ENCODE measurements at regions not wholly inside any gene's neighbourhood (a gene's known extent, or its start where the extent isn't known, plus 50 kb on each side); places are given as distances from the start of the nearest gene placed in this dataset.

DNA sequence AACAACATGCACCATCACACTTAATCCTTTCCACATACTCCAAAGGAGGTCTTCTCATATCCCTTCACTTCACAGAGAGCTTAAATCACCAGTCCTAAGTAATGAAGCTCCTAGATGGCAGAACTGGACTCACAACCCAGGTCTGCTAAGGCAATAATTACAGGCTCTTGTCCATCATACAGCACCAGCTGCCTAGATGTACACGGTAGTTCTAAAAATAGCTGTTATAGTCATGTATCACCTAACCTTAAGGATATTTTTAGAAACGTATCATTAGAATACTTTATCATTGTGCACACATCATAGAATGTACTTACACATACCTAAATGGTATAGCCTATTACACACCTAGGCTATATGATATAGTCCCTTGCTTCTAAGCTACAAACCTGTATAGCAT is 644.6 kb upstream of the RGMB start:
- no peak overlapping the region for H4K8ac ChIP-seq (ENCODE audit: low read depth in 2 of 2, low read length in 2 of 2)
- DNase-seq (no peak), ATAC-seq (ENCODE audit: low read depth) (no peak)
- no peaks in the 10 kb centered on the region for H3K79me1 ChIP-seq (ENCODE audit: low read depth in 1 of 2, low read length in 2 of 2)
- H3K18ac ChIP-seq (ENCODE audit: low read depth, low read length): no peak overlapping the region
- TF ChIP-seq RAD21 (IDR thresholded peaks at IDR 0.05; ENCODE audit: low read length) (no peak), RCOR1 (IDR thresholded peaks at IDR 0.05; ENCODE audit: insufficient replicate concordance, low read length) (no peak), BHLHE40 (IDR thresholded peaks at IDR 0.05; ENCODE audit: low read depth, low read length) (no peak), RFX5 (IDR thresholded peaks at IDR 0.05; ENCODE audit: low read depth, low read length) (no peak), FOS (IDR thresholded peaks at IDR 0.05; ENCODE audit: low read depth, low read length) (no peak), NFE2L2 (IDR thresholded peaks at IDR 0.05; ENCODE audit: low read depth, low read length) (no peak)
- TF ChIP-seq, protein P1, sequence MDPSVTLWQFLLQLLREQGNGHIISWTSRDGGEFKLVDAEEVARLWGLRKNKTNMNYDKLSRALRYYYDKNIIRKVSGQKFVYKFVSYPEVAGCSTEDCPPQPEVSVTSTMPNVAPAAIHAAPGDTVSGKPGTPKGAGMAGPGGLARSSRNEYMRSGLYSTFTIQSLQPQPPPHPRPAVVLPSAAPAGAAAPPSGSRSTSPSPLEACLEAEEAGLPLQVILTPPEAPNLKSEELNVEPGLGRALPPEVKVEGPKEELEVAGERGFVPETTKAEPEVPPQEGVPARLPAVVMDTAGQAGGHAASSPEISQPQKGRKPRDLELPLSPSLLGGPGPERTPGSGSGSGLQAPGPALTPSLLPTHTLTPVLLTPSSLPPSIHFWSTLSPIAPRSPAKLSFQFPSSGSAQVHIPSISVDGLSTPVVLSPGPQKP (IDR thresholded peaks at IDR 0.05; ENCODE audit: borderline replicate concordance, low read depth, low read length): no peak
- H4K91ac ChIP-seq (ENCODE audit: insufficient read depth, low read depth, low read length): no peak overlapping the region
- H2AK5ac ChIP-seq (ENCODE audit: low read depth, low read length): no peak overlapping the region
- H3K36me3 ChIP-seq (ENCODE audit: control insufficient read depth, insufficient read depth, low read length): no peaks in the 10 kb centered on the region
- H2AK9ac ChIP-seq (replicated peaks; ENCODE audit: low read depth, low read length, poor library complexity): no peak overlapping the region
- WGBS, 2 experiments (ENCODE audit: extremely low coverage in 2 of 2, insufficient read length in 1 of 2): no CpG with 5 or more reads among the region's 2 CpGs
- no peaks in the 10 kb centered on the region for H4K20me1 ChIP-seq (ENCODE audit: insufficient read depth, low read length)
- no peak overlapping the region for H2AFZ ChIP-seq (replicated peaks; ENCODE audit: low read length, poor library complexity)
- no peak overlapping the region for H3K4me2 ChIP-seq (ENCODE audit: low read depth, low read length)
- H2BK20ac ChIP-seq (ENCODE audit: low read depth, low read length): no peak overlapping the region
- in situ Hi-C loops (cut with MboI; ENCODE audit: low sequenced_read_pairs): no loop called here
- H3K9ac ChIP-seq (ENCODE audit: low read depth, low read length): no peak overlapping the region
- no peak overlapping the region for H2BK120ac ChIP-seq (ENCODE audit: low read depth, low read length)
- no TSS peak for BruUV-seq (replicated peaks)
- no peak overlapping the region for H4K5ac ChIP-seq (ENCODE audit: low read depth, low read length)
- H2BK15ac ChIP-seq (ENCODE audit: low read depth, low read length): no peak overlapping the region
- ChIA-PET CTCF (interaction anchor here (1.1 kb wide), 1 partner anchor 18 kb away, joined by 6 read pairs; no protein-coding TSS in a partner anchor), POLR2A (ENCODE audit: unreplicated experiment) (no interaction called here)
- H3K23ac ChIP-seq (ENCODE audit: low read depth, low read length): no peak overlapping the region
- no peaks in the 10 kb centered on the region for H3K9me3 ChIP-seq (ENCODE audit: control insufficient read depth, insufficient read depth, low read length)
- no peak overlapping the region for H2BK5ac ChIP-seq (ENCODE audit: low read depth, low read length, poor library complexity, severe bottlenecking)
- intact Hi-C loops (cut with micrococcal nuclease): no loop called here
- H3K56ac ChIP-seq (ENCODE audit: extremely low read depth, insufficient read depth, low read length): no peak overlapping the region
- H3K14ac ChIP-seq (replicated peaks; ENCODE audit: low read depth, low read length): no peak overlapping the region
- H3K27ac ChIP-seq (ENCODE audit: insufficient read depth, low read length): no peak overlapping the region
- no peaks in the 10 kb centered on the region for H3K27me3 ChIP-seq (ENCODE audit: control insufficient read depth, insufficient read depth, low read length)
- H3K9me1 ChIP-seq (ENCODE audit: insufficient read depth, low read length): peaks cover 2% of the 10 kb centered on the region; the same call in 1 of the 2 replicates
- H3K4ac ChIP-seq (ENCODE audit: low read depth, low read length): no peak overlapping the region
- dilution Hi-C loops (cut with HindIII; ENCODE audit: low sequenced_read_pairs, unreplicated experiment): no loop called here
- H3K4me1 ChIP-seq (ENCODE audit: control insufficient read depth, insufficient read depth, low read length): no peaks in the 10 kb centered on the region; the same call in 1 of the 2 replicates
- H3K4me3 ChIP-seq (ENCODE audit: insufficient read depth, low read depth, low read length): no peak overlapping the region
